CD4-positive, alpha-beta T cell (primary cell): ENCODE measurements at regions not wholly inside any gene's neighbourhood (a gene's known extent, or its start where the extent isn't known, plus 50 kb on each side); places are given as distances from the start of the nearest gene placed in this dataset.

Experiments
- ATAC-seq: fragments of 200-7000 bp; cut with Tn5 transposase; one replicate; pipeline ENCODE4 v1.10.0; 2022; ENCODE audit warnings: mild to moderate bottlenecking; ENCODE audit not compliant: poor library complexity
- CTCF ChIA-PET: fragments of 350-600 bp; sonication (Branson Sonifier 250); formaldehyde crosslinking; loops from one replicate; lab custom pipeline; 2021; ENCODE audit warnings: antibody characterized with exemption, inconsistent platforms; lab: Charles Lee
- POLR2A ChIA-PET: fragments of 350-600 bp; sonication (Branson Sonifier 250); formaldehyde crosslinking; loops from one replicate; lab custom pipeline; 2021; ENCODE audit warnings: antibody characterized with exemption, inconsistent platforms; lab: Charles Lee
- DNase-seq, 14 experiments: peaks; one replicate each; pipeline ENCODE4 v3.0.0-alpha.2; 2013 to 2020; ENCODE audit warnings: mixed read lengths in 2 of 14
- H3K27ac ChIP-seq, 2 donors: one replicate each; pipeline versions ENCODE4 v1.5.1 to v1.7.0; 2013; ENCODE audit warnings: low read length in 2 of 2, low read depth in 1 of 2, mild to moderate bottlenecking in 1 of 2
- H3K27me3 ChIP-seq, 2 experiments: 1 replicate in 1 of 2; 2 replicates in 1 of 2; pipeline versions ENCODE4 v1.6.1 to v1.7.0; 2013; ENCODE audit warnings: low read length in 2 of 2, control low read depth in 1 of 2, mild to moderate bottlenecking in 1 of 2, moderate library complexity in 1 of 2; ENCODE audit not compliant: insufficient read depth in 2 of 2, control insufficient read depth in 1 of 2
- H3K36me3 ChIP-seq: one replicate; pipeline ENCODE4 v1.6.1; 2013; ENCODE audit warnings: low read length, control low read depth; ENCODE audit not compliant: insufficient read depth
- H3K4me1 ChIP-seq: one replicate; pipeline ENCODE4 v1.6.1; 2013; ENCODE audit warnings: low read length, control low read depth; ENCODE audit not compliant: insufficient read depth
- H3K4me3 ChIP-seq: one replicate; pipeline ENCODE4 v1.5.1; 2013; ENCODE audit warnings: mild to moderate bottlenecking, low read length, moderate library complexity
- H3K9me3 ChIP-seq, 2 experiments: 1 replicate in 1 of 2; 2 replicates in 1 of 2; pipeline versions ENCODE4 v1.6.1 to v1.7.0; 2013; ENCODE audit warnings: low read length in 2 of 2, mild to moderate bottlenecking in 2 of 2, control low read depth in 1 of 2, moderate library complexity in 1 of 2; ENCODE audit not compliant: control insufficient read depth in 1 of 2, insufficient read depth in 1 of 2
- H3K27ac Mint-ChIP-seq: one replicate; pipeline ENCODE4 v1.8.0; 2020; ENCODE audit warnings: mixed read lengths
- H3K27me3 Mint-ChIP-seq: one replicate; pipeline ENCODE4 v1.8.0; 2021; ENCODE audit warnings: mixed read lengths
- H3K36me3 Mint-ChIP-seq: one replicate; pipeline ENCODE4 v1.8.0; 2021; ENCODE audit warnings: low read depth, mixed read lengths
- H3K4me1 Mint-ChIP-seq: one replicate; pipeline ENCODE4 v1.8.0; 2021; ENCODE audit warnings: low read depth, mixed read lengths
- H3K4me3 Mint-ChIP-seq: one replicate; pipeline ENCODE4 v1.8.0; 2020; ENCODE audit warnings: mild to moderate bottlenecking, mixed read lengths
- H3K9me3 Mint-ChIP-seq: one replicate; pipeline ENCODE4 v1.8.0; 2020; ENCODE audit warnings: mixed read lengths
- intact Hi-C, 2 experiments: fragments of 100-400 bp; cut with DNase I in 1 of 2; cut with micrococcal nuclease in 1 of 2; formaldehyde crosslinking; loops; one replicate each; pipeline versions ENCODE4 v1.15.1 to v1.9.0; 2023 to 2025; cut with DNase I, micrococcal nuclease
- TF ChIP-seq, protein P1 (sequence below): fragments of 200-600 bp; IDR thresholded peaks from one replicate; pipeline ENCODE4 v1.8.0; 2022; ENCODE audit warnings: antibody characterized with exemption, mild to moderate bottlenecking

DNA sequence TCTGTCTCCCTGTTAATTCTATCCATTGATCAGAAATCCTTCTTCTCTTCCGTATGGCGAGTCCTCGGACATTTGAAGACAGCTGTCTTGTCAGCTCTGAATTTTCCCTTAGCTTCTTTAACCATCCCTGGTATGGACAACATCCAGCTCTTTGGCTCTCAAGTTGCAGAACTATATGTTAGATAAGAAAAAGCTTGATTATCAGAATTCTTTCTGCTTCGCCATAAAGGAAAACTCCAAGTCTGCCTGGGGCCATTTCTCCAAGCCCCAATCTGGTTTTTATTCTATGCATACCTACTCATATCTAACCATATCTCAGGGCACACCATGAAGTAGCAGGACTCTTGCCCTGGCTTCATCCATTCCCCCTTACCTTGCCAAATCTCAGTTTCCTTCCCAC is 215.7 kb upstream of the TMC3 start:
- CTCF ChIA-PET, result no interaction called here
- TF ChIP-seq, protein P1, sequence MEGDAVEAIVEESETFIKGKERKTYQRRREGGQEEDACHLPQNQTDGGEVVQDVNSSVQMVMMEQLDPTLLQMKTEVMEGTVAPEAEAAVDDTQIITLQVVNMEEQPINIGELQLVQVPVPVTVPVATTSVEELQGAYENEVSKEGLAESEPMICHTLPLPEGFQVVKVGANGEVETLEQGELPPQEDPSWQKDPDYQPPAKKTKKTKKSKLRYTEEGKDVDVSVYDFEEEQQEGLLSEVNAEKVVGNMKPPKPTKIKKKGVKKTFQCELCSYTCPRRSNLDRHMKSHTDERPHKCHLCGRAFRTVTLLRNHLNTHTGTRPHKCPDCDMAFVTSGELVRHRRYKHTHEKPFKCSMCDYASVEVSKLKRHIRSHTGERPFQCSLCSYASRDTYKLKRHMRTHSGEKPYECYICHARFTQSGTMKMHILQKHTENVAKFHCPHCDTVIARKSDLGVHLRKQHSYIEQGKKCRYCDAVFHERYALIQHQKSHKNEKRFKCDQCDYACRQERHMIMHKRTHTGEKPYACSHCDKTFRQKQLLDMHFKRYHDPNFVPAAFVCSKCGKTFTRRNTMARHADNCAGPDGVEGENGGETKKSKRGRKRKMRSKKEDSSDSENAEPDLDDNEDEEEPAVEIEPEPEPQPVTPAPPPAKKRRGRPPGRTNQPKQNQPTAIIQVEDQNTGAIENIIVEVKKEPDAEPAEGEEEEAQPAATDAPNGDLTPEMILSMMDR, result no peak
- no peaks in the 10 kb centered on the region for H3K9me3 ChIP-seq
- H3K4me1 Mint-ChIP-seq, result no peaks in the 10 kb centered on the region
- no peaks in the 10 kb centered on the region for H3K27me3 ChIP-seq
- H3K36me3 ChIP-seq, result no peaks in the 10 kb centered on the region
- no peaks in the 10 kb centered on the region for H3K36me3 Mint-ChIP-seq
- peaks cover 2% of the 10 kb centered on the region for H3K9me3 Mint-ChIP-seq
- intact Hi-C loops, result no loop called here
- no peak overlapping the region for H3K27ac ChIP-seq
- POLR2A ChIA-PET, result no interaction called here
- no peaks in the 10 kb centered on the region for H3K27me3 Mint-ChIP-seq
- H3K4me1 ChIP-seq, result no peaks in the 10 kb centered on the region
- no peak overlapping the region for H3K4me3 Mint-ChIP-seq
- H3K27ac Mint-ChIP-seq, result no peak overlapping the region
- no peak for ATAC-seq
- DNase-seq, result no peak
- H3K4me3 ChIP-seq, result no peak overlapping the region

DNA sequence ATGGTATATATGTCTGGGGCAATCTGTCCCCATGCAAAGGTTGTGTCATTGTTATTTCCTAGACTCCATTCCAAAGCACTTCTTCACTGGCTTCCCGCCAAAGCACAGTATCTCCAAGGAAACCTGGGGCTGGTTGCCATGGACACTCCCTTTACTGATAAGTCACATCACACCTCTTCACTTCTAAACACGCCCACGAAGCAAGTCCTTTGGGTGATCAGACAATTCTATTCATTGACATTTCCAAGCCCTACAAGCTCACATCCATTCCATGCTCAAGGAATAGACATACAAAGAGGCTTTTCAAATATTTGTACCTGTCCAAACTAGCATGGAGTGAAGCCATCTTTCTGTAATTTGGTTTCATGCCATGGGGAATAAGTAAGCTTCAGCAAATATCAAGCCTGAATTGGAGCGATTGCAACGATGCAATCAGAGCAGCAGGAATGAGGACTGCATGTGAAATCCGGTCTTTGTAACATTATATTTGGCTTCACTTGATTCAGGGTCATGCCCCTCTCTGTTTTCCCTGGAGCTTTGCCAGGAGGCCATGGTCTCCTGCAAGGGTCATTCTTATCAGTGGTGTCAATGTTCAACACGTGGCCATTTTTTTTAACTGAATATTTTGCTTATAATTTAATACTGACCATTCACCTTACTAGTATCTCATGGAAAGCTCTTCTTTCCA is 201.6 kb upstream of the TMC3 start:
- Mint-ChIP-seq H3K36me3 (no peaks in the 10 kb centered on the region), H3K4me1 (no peaks in the 10 kb centered on the region), H3K27me3 (peaks cover 41% of the 10 kb centered on the region), H3K4me3 (no peak overlapping the region), H3K9me3 (no peaks in the 10 kb centered on the region), H3K27ac (no peak overlapping the region)
- TF ChIP-seq, protein P1, result no peak
- no peak overlapping the region for H3K4me3 ChIP-seq
- no peaks in the 10 kb centered on the region for H3K36me3 ChIP-seq
- ChIA-PET CTCF (no interaction called here), POLR2A (no interaction called here)
- H3K9me3 ChIP-seq, result no peaks in the 10 kb centered on the region
- H3K27ac ChIP-seq, result no peak overlapping the region
- ATAC-seq (no peak), DNase-seq (no peak)
- intact Hi-C loops, result no loop called here
- H3K27me3 ChIP-seq, result peaks cover 3 to 13% of the 10 kb centered on the region in 2 experiments
- H3K4me1 ChIP-seq, result no peaks in the 10 kb centered on the region

DNA sequence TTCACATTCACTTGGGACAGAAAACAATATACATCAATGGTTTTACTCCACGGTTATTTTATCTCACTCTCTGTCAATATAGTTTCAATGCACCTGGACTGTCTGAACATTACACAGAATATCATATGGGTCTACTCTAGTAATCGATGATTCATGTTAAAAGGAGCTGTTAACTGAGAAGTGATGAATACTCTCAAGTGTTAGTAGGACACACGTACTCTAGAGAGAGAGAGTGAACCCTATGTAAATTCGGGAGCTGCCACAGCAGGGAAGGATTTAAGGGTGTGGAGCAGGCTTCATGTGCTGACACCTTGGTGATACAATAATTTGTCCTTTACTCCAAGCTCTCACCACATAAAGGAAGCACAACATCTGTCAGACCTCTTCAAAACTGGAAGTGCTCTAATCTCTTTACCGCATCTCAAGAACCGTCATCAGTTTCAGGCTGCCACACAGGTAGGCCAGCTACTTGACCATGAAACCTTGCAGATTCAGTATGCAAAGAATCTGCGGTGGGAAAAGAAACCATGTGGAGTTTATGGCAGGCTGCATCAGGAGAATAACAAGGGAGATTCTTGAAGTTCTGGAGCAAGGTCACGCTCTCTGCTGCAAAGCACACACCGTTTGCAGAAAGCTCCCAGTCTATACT is 199.2 kb upstream of the TMC3 start:
- Histone ChIP-seq H3K4me3 (no peak overlapping the region), H3K27ac (no peak overlapping the region), H3K27me3 (peaks cover 3 to 9% of the 10 kb centered on the region in 2 experiments), H3K36me3 (no peaks in the 10 kb centered on the region), H3K9me3 (no peaks in the 10 kb centered on the region), H3K4me1 (no peaks in the 10 kb centered on the region)
- POLR2A ChIA-PET, result no interaction called here
- Mint-ChIP-seq H3K4me1 (no peaks in the 10 kb centered on the region), H3K4me3 (no peak overlapping the region), H3K9me3 (no peaks in the 10 kb centered on the region), H3K27me3 (peaks cover 37% of the 10 kb centered on the region), H3K36me3 (no peaks in the 10 kb centered on the region), H3K27ac (no peak overlapping the region)
- DNase-seq, result no peak
- no peak for ATAC-seq
- TF ChIP-seq, protein P1, result no peak
- intact Hi-C loops, result no loop called here
- CTCF ChIA-PET, result no interaction called here
